SK-N-SH (cell line): ENCODE measurements at regions not wholly inside any gene's neighbourhood (a gene's known extent, or its start where the extent isn't known, plus 50 kb on each side); places are given as distances from the start of the nearest gene placed in this dataset.
A peak's percentile ranks its signal among the peaks of the same experiment; 100 is the strongest.

ENCODE experiments used
- CTCF ChIA-PET: fragments of 300-600, 350-600 bp; formaldehyde crosslinking; extraction: SDS; loops from one replicate; lab custom pipeline; 2021; lab: Yijun Ruan, JAX
- POLR2A ChIA-PET: fragments of 350-600 bp; sonication (Branson Sonifier 250); formaldehyde crosslinking; extraction: SDS; loops from one replicate; lab custom pipeline; 2020; ENCODE audit warnings: antibody characterized with exemption, inconsistent platforms; lab: Yijun Ruan, JAX
- DNase-seq: peaks from one replicate; pipeline ENCODE4 v3.0.0; 2012
- H2AFZ ChIP-seq: fragments of 200-600 bp; sonication (generic); 2 replicates; pipeline ENCODE4 v1.8.1; 2016; ENCODE audit warnings: antibody characterized with exemption, mild to moderate bottlenecking, low read depth
- H3F3A ChIP-seq: fragments of 200-600 bp; sonication (generic); replicated peaks from 2 replicates; pipeline ENCODE3; 2016; ENCODE audit warnings: antibody characterized with exemption, mild to moderate bottlenecking; ENCODE audit not compliant: insufficient read depth
- H3K27ac ChIP-seq, 2 experiments: fragments of 200-500 bp in 1 of 2; fragments of 200-600 bp in 1 of 2; sonication (Bioruptor generic) in 1 of 2; sonication (generic), shearing (Covaris generic) in 1 of 2; 2 replicates each; pipeline versions ENCODE4 v1.5.1 to v1.6.1; 2014 to 2016; ENCODE audit warnings: low read depth in 2 of 2, inconsistent platforms in 1 of 2, low read length in 1 of 2, mild to moderate bottlenecking in 1 of 2, mixed read lengths in 1 of 2
- H3K27me3 ChIP-seq: fragments of 200-600 bp; sonication (generic), shearing (Covaris generic); 2 replicates; pipeline ENCODE4 v1.6.1; 2016; ENCODE audit warnings: mixed run types; ENCODE audit not compliant: insufficient read depth
- H3K36me3 ChIP-seq, 2 experiments: fragments of 200-500 bp in 1 of 2; fragments of 200-600 bp in 1 of 2; sonication (Bioruptor generic) in 1 of 2; sonication (generic) in 1 of 2; replicated peaks in 1 of 2; 2 replicates each; pipeline versions ENCODE3 to v1.5.1; 2014 to 2016; ENCODE audit warnings: low read length in 1 of 2, mild to moderate bottlenecking in 1 of 2; ENCODE audit not compliant: insufficient read depth in 2 of 2, control insufficient read depth in 1 of 2
- H3K4me1 ChIP-seq, 2 experiments: fragments of 200-500 bp in 1 of 2; fragments of 200-600 bp in 1 of 2; sonication (Bioruptor generic) in 1 of 2; sonication (generic), shearing (Covaris generic) in 1 of 2; 2 replicates each; pipeline versions ENCODE4 v1.5.1 to v1.6.1; 2014 to 2016; ENCODE audit warnings: low read depth in 1 of 2, low read length in 1 of 2, mixed run types in 1 of 2; ENCODE audit not compliant: insufficient read depth in 2 of 2, control insufficient read depth in 1 of 2
- H3K4me2 ChIP-seq: fragments of 200-600 bp; sonication (generic), shearing (Covaris generic); 2 replicates; pipeline ENCODE4 v1.6.1; 2017; ENCODE audit warnings: mixed run types
- H3K4me3 ChIP-seq, 2 experiments: fragments of 200-500 bp in 1 of 2; fragments of 200-600 bp in 1 of 2; sonication (Bioruptor generic) in 1 of 2; sonication (generic), shearing (Covaris generic) in 1 of 2; 2 replicates each; pipeline versions ENCODE4 v1.5.1 to v1.8.1; 2014 to 2016; ENCODE audit warnings: low read depth in 2 of 2, inconsistent platforms in 1 of 2, low read length in 1 of 2, mild to moderate bottlenecking in 1 of 2, mixed read lengths in 1 of 2, moderate library complexity in 1 of 2
- H3K79me2 ChIP-seq: fragments of 200-600 bp; sonication (generic); 2 replicates; pipeline ENCODE4 v1.8.1; 2017; ENCODE audit warnings: mild to moderate bottlenecking; ENCODE audit not compliant: insufficient read depth
- H3K9ac ChIP-seq: fragments of 200-600 bp; sonication (generic); 2 replicates; pipeline ENCODE4 v1.6.1; 2017; ENCODE audit warnings: mixed run types
- H3K9me2 ChIP-seq: fragments of 200-600 bp; sonication (generic); 2 replicates; pipeline ENCODE4 v1.6.1; 2017; ENCODE audit warnings: mixed run types
- H3K9me3 ChIP-seq: fragments of 200-600 bp; sonication (generic); 2 replicates; pipeline ENCODE4 v1.6.1; 2017; ENCODE audit warnings: mixed run types, mild to moderate bottlenecking, moderate library complexity
- H4K20me1 ChIP-seq: fragments of 200-600 bp; sonication (generic); 2 replicates; pipeline ENCODE4 v1.6.1; 2017; ENCODE audit warnings: mild to moderate bottlenecking, mixed run types; ENCODE audit not compliant: insufficient read depth
- ELF1 ChIP-seq: IDR thresholded peaks from 2 replicates; pipeline ENCODE4 v1.4.0; 2012
- EP300 ChIP-seq, 2 experiments: IDR thresholded peaks; 2 replicates each; pipeline versions ENCODE4 v1.4.0 to v1.6.1; 2012; ENCODE audit warnings: borderline replicate concordance in 1 of 2, low read depth in 1 of 2, low read length in 1 of 2
- EZH2phosphoT487 ChIP-seq: fragments of 200-600 bp; sonication (generic); IDR thresholded peaks from 2 replicates; pipeline ENCODE4 v1.6.1; 2017; ENCODE audit warnings: low read depth, mixed run types, mild to moderate bottlenecking, antibody characterized with exemption, moderate library complexity, borderline replicate concordance
- FOSL2 ChIP-seq: IDR thresholded peaks from 2 replicates; pipeline ENCODE4 v1.4.0; 2012; ENCODE audit warnings: low read depth, mild to moderate bottlenecking, moderate library complexity, borderline replicate concordance
- FOXJ3 ChIP-seq: sonication (generic); formaldehyde crosslinking; IDR thresholded peaks from 2 replicates; pipeline ENCODE4 v1.5.1; 2020; ENCODE audit warnings: mild to moderate bottlenecking, missing genetic modification reagents
- GATA2 ChIP-seq: sonication (generic); formaldehyde crosslinking; IDR thresholded peaks from 2 replicates; pipeline ENCODE4 v1.5.0; 2020; ENCODE audit warnings: mild to moderate bottlenecking, missing genetic modification reagents
- NFIC ChIP-seq: IDR thresholded peaks from 2 replicates; pipeline ENCODE4 v1.4.0; 2012; ENCODE audit warnings: borderline replicate concordance
- NRF1 ChIP-seq: IDR thresholded peaks from 2 replicates; pipeline ENCODE4 v1.6.1; 2012; ENCODE audit warnings: low read depth, mild to moderate bottlenecking, low read length
- RAD21 ChIP-seq: IDR thresholded peaks from 2 replicates; pipeline ENCODE4 v1.6.1; 2012; ENCODE audit warnings: mild to moderate bottlenecking, low read length
- RCOR1 ChIP-seq: fragments of 150-350 bp; IDR thresholded peaks from 2 replicates; pipeline ENCODE4 v1.6.1; 2017; ENCODE audit warnings: antibody characterized with exemption, low read length
- RFX5 ChIP-seq: IDR thresholded peaks from 2 replicates; pipeline ENCODE4 v1.6.1; 2012; ENCODE audit warnings: mild to moderate bottlenecking, improper control_type of control experiment, low read length
- SIN3A ChIP-seq: IDR thresholded peaks from 2 replicates; pipeline ENCODE4 v1.6.1; 2012; ENCODE audit warnings: low read depth, mild to moderate bottlenecking, low read length, moderate library complexity, borderline replicate concordance
- USF2 ChIP-seq: fragments of 150-350 bp; IDR thresholded peaks from 2 replicates; pipeline ENCODE4 v1.6.1; 2017; ENCODE audit warnings: antibody characterized with exemption, low read length, low read depth, borderline replicate concordance
- WGBS: methylation state at CpG from one replicate; pipeline ENCODE4 v1.1.6; 2017; ENCODE audit warnings: low lambda C conversion rate; 5-methylcytosine and 5-hydroxymethylcytosine counted together
- TF ChIP-seq, protein P1 (sequence below): fragments of 200-600 bp; sonication (generic); IDR thresholded peaks from 2 replicates; pipeline ENCODE4 v1.6.1; 2017; ENCODE audit warnings: antibody characterized with exemption, mild to moderate bottlenecking, moderate library complexity

GRCh38 chr1:162916407-162916806 is 55.4 kb upstream of the CCDC190 start:
- H3K9ac ChIP-seq = no peak overlapping the region; the same call in 1 of the 2 replicates
- no peaks in the 10 kb centered on the region for H3K9me2 ChIP-seq
- ChIA-PET CTCF (interaction anchor here (1.1 to 3.3 kb wide), 4 partner anchors 20 to 258 kb away, joined by 3 to 13 read pairs (median 4); no protein-coding TSS in a partner anchor), POLR2A (interaction anchor here (0.7 to 7.9 kb wide), 4 partner anchors 10 to 155 kb away, joined by 3 to 393 read pairs (median 152); partner anchors contain the start of gene RGS4)
- WGBS = 29% methylated on average over 2 of the region's 2 CpGs
- no peaks in the 10 kb centered on the region for H3K79me2 ChIP-seq
- H3K27ac ChIP-seq = peak overlapping the region; percentile 53 to 99
- H3K27me3 ChIP-seq = no peaks in the 10 kb centered on the region
- H3K36me3 ChIP-seq = no peaks in the 10 kb centered on the region
- peaks cover 14% of the 10 kb centered on the region for H3F3A ChIP-seq
- peaks cover 19% of the 10 kb centered on the region; the same call in 1 of the 2 replicates for H3K9me3 ChIP-seq
- TF ChIP-seq USF2 = no peak
- TF ChIP-seq FOSL2 = peak; percentile 24; the same call in 1 of the 2 replicates
- no peak overlapping the region for H3K4me3 ChIP-seq
- H4K20me1 ChIP-seq = no peaks in the 10 kb centered on the region
- peak overlapping the region; percentile 42; the same call in 1 of the 2 replicates for H2AFZ ChIP-seq
- DNase-seq = no peak
- H3K4me1 ChIP-seq = peaks cover 0 to 34% of the 10 kb centered on the region in 2 experiments; a peak in 2 of 4 replicates
- no peak overlapping the region for H3K4me2 ChIP-seq

GRCh38 chr1:162914601-162915000 is 53.6 kb upstream of the CCDC190 start:
- Histone ChIP-seq H3K79me2 (no peaks in the 10 kb centered on the region), H3K9me3 (peaks cover 23% of the 10 kb centered on the region; the same call in 1 of the 2 replicates), H3K9me2 (no peaks in the 10 kb centered on the region), H3K27me3 (no peaks in the 10 kb centered on the region), H3K9ac (no peak overlapping the region), H4K20me1 (no peaks in the 10 kb centered on the region), H3K4me3 (no peak overlapping the region), H3K4me2 (no peak overlapping the region), H3K4me1 (peaks cover 0 to 22% of the 10 kb centered on the region in 2 experiments; a peak in 2 of 4 replicates), H3K36me3 (no peaks in the 10 kb centered on the region), H3F3A (peaks cover 14% of the 10 kb centered on the region), H3K27ac (no peak overlapping the region), H2AFZ (no peak overlapping the region)
- ChIA-PET POLR2A (interaction anchor here (1.1 to 7.9 kb wide), 2 partner anchors 32 to 157 kb away, joined by 3 to 300 read pairs; partner anchors contain the start of gene RGS4), CTCF (interaction anchor here (1.1 to 1.7 kb wide), 3 partner anchors 24 to 61 kb away, joined by 3 to 4 read pairs (median 4); no protein-coding TSS in a partner anchor)
- no peak for DNase-seq
- TF ChIP-seq, protein P1, sequence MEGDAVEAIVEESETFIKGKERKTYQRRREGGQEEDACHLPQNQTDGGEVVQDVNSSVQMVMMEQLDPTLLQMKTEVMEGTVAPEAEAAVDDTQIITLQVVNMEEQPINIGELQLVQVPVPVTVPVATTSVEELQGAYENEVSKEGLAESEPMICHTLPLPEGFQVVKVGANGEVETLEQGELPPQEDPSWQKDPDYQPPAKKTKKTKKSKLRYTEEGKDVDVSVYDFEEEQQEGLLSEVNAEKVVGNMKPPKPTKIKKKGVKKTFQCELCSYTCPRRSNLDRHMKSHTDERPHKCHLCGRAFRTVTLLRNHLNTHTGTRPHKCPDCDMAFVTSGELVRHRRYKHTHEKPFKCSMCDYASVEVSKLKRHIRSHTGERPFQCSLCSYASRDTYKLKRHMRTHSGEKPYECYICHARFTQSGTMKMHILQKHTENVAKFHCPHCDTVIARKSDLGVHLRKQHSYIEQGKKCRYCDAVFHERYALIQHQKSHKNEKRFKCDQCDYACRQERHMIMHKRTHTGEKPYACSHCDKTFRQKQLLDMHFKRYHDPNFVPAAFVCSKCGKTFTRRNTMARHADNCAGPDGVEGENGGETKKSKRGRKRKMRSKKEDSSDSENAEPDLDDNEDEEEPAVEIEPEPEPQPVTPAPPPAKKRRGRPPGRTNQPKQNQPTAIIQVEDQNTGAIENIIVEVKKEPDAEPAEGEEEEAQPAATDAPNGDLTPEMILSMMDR = no peak
- TF ChIP-seq GATA2 (CRISPR knock-in tag) = no peak
- no peak for TF ChIP-seq RAD21

- CTCF ChIA-PET = interaction anchor here (0.6 to 1.7 kb wide), 2 partner anchors 59 to 398 kb away, joined by 3 to 4 read pairs; no protein-coding TSS in a partner anchor
- Histone ChIP-seq H3K4me3 (no peak overlapping the region; a peak in 1 of 4 replicates), H3K9ac (no peak overlapping the region), H3K4me2 (no peak overlapping the region), H2AFZ (no peak overlapping the region), H3K27me3 (no peaks in the 10 kb centered on the region), H3K36me3 (no peaks in the 10 kb centered on the region), H3K9me3 (peaks cover 23% of the 10 kb centered on the region; the same call in 1 of the 2 replicates), H3K9me2 (no peaks in the 10 kb centered on the region), H3K27ac (no peak overlapping the region), H3K79me2 (no peaks in the 10 kb centered on the region), H3K4me1 (peaks cover 6 to 11% of the 10 kb centered on the region in 2 experiments; a peak in 3 of 4 replicates), H3F3A (peaks cover 23% of the 10 kb centered on the region), H4K20me1 (no peaks in the 10 kb centered on the region)
- TF ChIP-seq RFX5 (no peak), FOSL2 (no peak), EP300 (IDR thresholded peaks at IDR 0.05; ENCODE audit: borderline replicate concordance in 1 of 2, low read depth in 1 of 2, low read length in 1 of 2) (no peak), SIN3A (no peak), NFIC (no peak), FOXJ3 (CRISPR knock-in tag) (no peak), EZH2phosphoT487 (no peak), RCOR1 (no peak), ELF1 (no peak), NRF1 (no peak)
- TF ChIP-seq, protein P1 = no peak
- DNase-seq = no peak
- POLR2A ChIA-PET = interaction anchor here (0.6 kb wide), 1 partner anchor 33 kb away, joined by 3 read pairs; no protein-coding TSS in a partner anchor
- 43% methylated on average over 3 of the region's 3 CpGs for WGBS
Observed at GRCh38 chr1:162913345-162913744, 52.4 kb upstream of the CCDC190 start.
